HG03064 (cell line): ENCODE measurements at regions not wholly inside any gene's neighbourhood (a gene's known extent, or its start where the extent isn't known, plus 50 kb on each side); places are given as distances from the start of the nearest gene placed in this dataset.
"Not testable (repeated sequence)": the region's sequence is repeated elsewhere in the genome, so short reads cannot be mapped to it uniquely, and the experiment has no call there.

Source experiments
- ATAC-seq: cut with Tn5 transposase; IDR thresholded peaks from one replicate; pipeline ENCODE4 v1.9.1; 2021; ENCODE audit warnings: low read depth; ENCODE audit not compliant: unreplicated experiment

- ATAC-seq, result not testable (repeated sequence)
Observed at GRCh38 chr7:149930374-149931068, 56.8 kb downstream of the ATP6V0E2 start.

DNA sequence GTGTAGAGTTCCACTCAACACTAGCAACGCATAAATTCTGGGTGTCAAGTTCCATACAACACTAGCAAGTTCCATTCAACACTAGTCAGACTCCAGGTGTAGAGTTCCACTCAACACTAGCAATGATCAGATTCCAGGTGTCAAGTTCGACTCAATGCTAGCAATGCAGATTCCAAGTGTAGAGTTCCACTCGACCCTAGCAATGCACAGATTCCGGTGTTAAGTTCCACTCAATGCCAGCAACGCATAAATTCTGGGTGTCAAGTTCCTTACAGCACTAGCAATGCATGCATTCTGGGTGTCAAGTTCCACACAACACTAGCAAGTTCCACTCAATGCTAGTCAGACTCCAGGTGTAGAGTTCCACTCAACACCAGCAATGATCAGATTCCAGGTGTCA, 60.0 kb downstream of the ATP6V0E2 start:
- ATAC-seq, result not testable (repeated sequence)

GRCh38 chr7:149947346-149947745, 73.6 kb downstream of the ATP6V0E2 start:
- ATAC-seq, result not testable (repeated sequence)

GRCh38 chr7:149948444-149948843, 74.7 kb downstream of the ATP6V0E2 start:
- ATAC-seq, result not testable (repeated sequence)

- not testable (repeated sequence) for ATAC-seq
Observed at GRCh38 chr7:149949863-149950577, 76.3 kb downstream of the ATP6V0E2 start.

DNA sequence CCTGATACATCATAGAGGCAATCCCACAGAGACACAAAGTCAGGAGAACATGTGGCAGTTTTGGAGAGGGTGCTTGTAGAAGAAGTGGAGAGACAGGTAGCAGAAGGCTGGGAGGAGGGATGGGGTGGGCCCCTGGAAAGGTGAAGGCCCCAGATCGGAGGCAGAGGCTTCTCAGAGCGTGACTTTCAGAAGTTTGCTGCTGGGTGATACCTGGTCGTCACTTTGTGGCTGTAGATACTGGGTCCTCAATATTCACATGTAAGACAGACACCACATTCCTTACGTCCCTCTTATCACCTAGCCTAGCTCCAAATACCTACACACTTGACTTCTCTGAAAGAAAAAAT, 76.8 kb downstream of the ATP6V0E2 start:
- ATAC-seq, result not testable (repeated sequence)

DNA sequence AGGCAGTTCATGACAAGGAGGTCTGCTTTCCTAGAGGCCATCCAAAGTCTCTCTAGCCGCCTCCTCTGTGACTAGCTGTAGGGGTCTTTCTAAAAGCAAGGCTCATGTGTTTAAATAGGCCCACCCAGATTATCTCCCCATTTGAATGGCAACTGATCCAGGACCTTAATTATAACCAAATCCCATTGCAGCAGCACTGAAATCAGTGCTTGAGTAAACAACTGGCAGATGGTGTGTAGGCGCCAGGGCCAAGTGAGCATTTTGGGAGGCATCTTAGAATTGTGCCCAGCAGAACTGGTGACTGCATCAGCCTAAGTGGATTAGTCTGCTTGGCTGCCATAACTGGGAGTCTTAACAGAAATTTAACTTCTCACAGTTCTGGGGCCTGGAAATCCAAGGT, 77.8 kb downstream of the ATP6V0E2 start:
- ATAC-seq, result not testable (repeated sequence)

- ATAC-seq, result not testable (repeated sequence)
Observed at GRCh38 chr7:149958880-149959279, 85.1 kb downstream of the ATP6V0E2 start.

DNA sequence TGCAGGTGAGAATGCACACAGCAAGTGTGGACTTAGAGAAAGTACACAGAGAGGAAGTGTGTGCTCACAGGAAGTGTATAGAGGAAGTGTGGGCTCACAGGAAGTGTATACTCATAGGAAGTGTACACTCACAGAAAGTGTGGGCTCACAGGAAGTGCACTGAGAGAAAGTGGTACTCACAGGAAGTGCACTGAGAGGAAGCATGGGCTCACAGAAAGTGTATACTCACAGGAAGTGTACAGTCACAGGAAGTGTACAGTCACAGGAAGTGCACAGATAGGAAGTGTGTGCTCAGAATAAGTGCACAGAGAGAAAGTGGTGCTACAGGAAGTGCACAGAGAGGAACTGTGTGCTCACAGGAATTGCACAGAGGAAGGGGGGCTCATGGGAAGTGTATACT, 87.1 kb downstream of the ATP6V0E2 start:
- not testable (repeated sequence) for ATAC-seq

GRCh38 chr7:149961878-149962277, 88.1 kb downstream of the ATP6V0E2 start:
- not testable (repeated sequence) for ATAC-seq

DNA sequence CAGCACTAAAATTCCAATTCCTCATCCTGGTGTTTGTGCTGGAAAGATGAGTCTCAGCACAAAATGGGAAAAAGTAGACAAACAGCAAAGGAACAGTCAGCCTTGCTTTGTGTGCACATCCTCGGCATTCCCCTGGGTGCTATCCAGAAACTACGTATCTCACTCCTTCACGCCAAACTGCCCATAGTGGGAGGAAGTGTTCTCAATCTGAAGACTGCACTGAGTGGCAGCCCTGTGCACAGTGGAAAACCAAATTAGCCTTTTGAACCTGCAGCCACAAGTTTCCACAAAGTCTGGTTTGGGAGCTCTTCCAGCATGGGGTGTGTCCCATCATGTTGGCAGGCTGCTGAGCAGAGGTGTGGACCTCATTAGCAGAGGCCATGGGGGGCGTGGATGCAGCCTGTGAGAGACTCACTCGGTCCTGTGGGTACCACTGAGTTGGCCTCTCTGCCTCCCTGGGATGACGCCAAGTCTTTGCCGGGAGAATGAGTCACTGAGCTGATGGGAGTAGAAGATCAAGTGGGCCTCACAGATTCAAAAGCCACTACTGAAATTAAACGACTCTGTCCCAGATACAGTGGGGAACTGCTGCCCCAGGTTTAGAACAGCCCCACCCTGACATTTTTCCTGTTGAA, 89.0 kb downstream of the ATP6V0E2 start:
- not testable (repeated sequence) for ATAC-seq

- ATAC-seq, result not testable (repeated sequence)
Observed at GRCh38 chr7:149963985-149964384, 90.2 kb downstream of the ATP6V0E2 start.

- ATAC-seq, result not testable (repeated sequence)
Observed at GRCh38 chr7:149966444-149966843, 92.7 kb downstream of the ATP6V0E2 start.

GRCh38 chr7:149972977-149973376, 99.2 kb downstream of the ATP6V0E2 start:
- ATAC-seq, result not testable (repeated sequence)

DNA sequence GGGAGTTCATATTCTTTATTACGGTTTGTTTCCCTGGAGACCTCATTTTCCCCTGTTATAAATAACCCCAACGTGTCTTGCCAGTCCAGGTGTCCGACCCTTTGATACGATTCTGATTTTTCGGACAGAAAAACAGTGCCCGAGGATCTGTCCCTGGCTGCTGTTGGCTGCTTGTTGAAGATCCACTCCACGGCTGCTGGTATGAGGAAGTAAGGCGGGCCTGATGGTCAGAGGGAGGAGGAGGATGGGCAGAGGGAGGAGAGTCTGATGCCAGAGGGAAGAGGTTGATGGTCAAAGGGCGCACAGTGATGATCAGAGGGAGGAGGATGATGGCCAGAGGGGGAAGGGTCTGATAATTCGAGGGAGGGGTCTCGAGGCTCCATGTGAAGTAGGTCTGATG, 99.9 kb downstream of the ATP6V0E2 start:
- ATAC-seq, result not testable (repeated sequence)

GRCh38 chr7:149975608-149976007, 101.8 kb downstream of the ATP6V0E2 start:
- not testable (repeated sequence) for ATAC-seq

- not testable (repeated sequence) for ATAC-seq
Observed at GRCh38 chr7:149978537-149978936, 104.8 kb downstream of the ATP6V0E2 start.

GRCh38 chr7:149978944-149979343, 105.2 kb downstream of the ATP6V0E2 start:
- ATAC-seq, result not testable (repeated sequence)

DNA sequence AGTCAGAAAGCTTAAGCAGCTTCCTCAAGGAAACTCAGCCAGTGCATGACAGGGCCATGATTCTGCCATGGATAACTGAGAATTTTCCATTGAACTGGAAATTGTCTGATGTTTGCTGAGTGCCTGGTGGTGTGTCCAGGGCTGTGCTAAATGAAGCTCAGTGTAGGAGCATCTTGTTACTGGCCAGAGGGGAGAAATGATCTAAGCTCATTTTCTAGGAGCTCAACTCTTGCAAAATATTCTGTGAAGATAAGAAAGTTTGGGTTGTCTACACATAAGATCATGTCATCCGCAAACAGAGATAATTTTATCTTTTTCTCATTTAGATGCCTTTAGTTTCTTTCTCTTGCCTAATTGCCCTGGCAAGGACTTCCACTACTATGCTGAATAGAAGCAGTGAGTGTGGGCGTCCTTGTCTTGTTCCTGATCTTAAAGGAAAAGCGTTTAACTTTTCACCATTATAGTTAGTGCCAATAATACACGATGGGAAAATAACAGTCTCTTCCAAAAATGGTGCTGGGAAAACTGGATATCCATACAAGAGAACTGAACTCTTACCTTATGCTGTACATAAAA, 108.9 kb downstream of the ATP6V0E2 start:
- not testable (repeated sequence) for ATAC-seq

- ATAC-seq, result not testable (repeated sequence)
Observed at GRCh38 chr7:149986866-149987265, 113.1 kb downstream of the ATP6V0E2 start.
